ENCODE measurements at regions not wholly inside any gene's neighbourhood (a gene's known extent, or its start where the extent isn't known, plus 50 kb on each side); places are given as distances from the start of the nearest gene placed in this dataset.

- intact Hi-C loops (cut with DNase I) = no loop called here
- Histone ChIP-seq H3K4me3 (no peak overlapping the region), H3K36me3 (no peaks in the 10 kb centered on the region), H3K27me3 (ENCODE audit: low read depth) (no peaks in the 10 kb centered on the region), H3K9me3 (no peaks in the 10 kb centered on the region), H3K4me1 (peaks cover 17% of the 10 kb centered on the region), H3K27ac (no peak overlapping the region)
- DNase-seq (no peak), ATAC-seq (no peak)
- no peak for TF ChIP-seq CTCF (IDR thresholded peaks at IDR 0.05)
Measured at GRCh38 chr9:134228649-134229048, 64.3 kb upstream of the RNU6ATAC start.

GRCh38 chr9:134229466-134230091 lies 65.2 kb upstream of the RNU6ATAC start:
- Histone ChIP-seq H3K36me3 (no peaks in the 10 kb centered on the region), H3K27me3 (ENCODE audit: low read depth) (no peaks in the 10 kb centered on the region), H3K9me3 (no peaks in the 10 kb centered on the region), H3K4me3 (no peak overlapping the region), H3K4me1 (peaks cover 17% of the 10 kb centered on the region), H3K27ac (no peak overlapping the region)
- no peak for TF ChIP-seq CTCF (IDR thresholded peaks at IDR 0.05)
- ATAC-seq (no peak), DNase-seq (no peak)
- intact Hi-C loops (cut with DNase I) = no loop called here

GRCh38 chr9:134230092-134230941 lies 66.0 kb upstream of the RNU6ATAC start:
- no peaks in the 10 kb centered on the region for H3K27me3 ChIP-seq (ENCODE audit: low read depth)
- no peaks in the 10 kb centered on the region for H3K36me3 ChIP-seq
- peak overlapping the region; percentile 36 for H3K27ac ChIP-seq
- TF ChIP-seq CTCF (IDR thresholded peaks at IDR 0.05) = no peak
- H3K4me1 ChIP-seq = peaks cover 17% of the 10 kb centered on the region
- H3K9me3 ChIP-seq = no peaks in the 10 kb centered on the region
- intact Hi-C loops (cut with DNase I) = no loop called here
- DNase-seq (no peak), ATAC-seq (no peak)
- no peak overlapping the region for H3K4me3 ChIP-seq

GRCh38 chr9:134230942-134231325 lies 66.6 kb upstream of the RNU6ATAC start:
- DNase-seq (no peak), ATAC-seq (no peak)
- no peaks in the 10 kb centered on the region for H3K36me3 ChIP-seq
- H3K4me3 ChIP-seq = no peak overlapping the region
- peaks cover 2% of the 10 kb centered on the region for H3K27me3 ChIP-seq (ENCODE audit: low read depth)
- peaks cover 22% of the 10 kb centered on the region for H3K4me1 ChIP-seq
- intact Hi-C loops (cut with DNase I) = no loop called here
- TF ChIP-seq CTCF (IDR thresholded peaks at IDR 0.05) = no peak
- H3K27ac ChIP-seq = peak overlapping the region; percentile 36
- H3K9me3 ChIP-seq = no peaks in the 10 kb centered on the region

GRCh38 chr9:134231330-134231745 lies 67.0 kb upstream of the RNU6ATAC start:
- peaks cover 4% of the 10 kb centered on the region for H3K27me3 ChIP-seq (ENCODE audit: low read depth)
- H3K4me3 ChIP-seq = no peak overlapping the region
- no peaks in the 10 kb centered on the region for H3K9me3 ChIP-seq
- ATAC-seq = no peak
- intact Hi-C loops (cut with DNase I) = no loop called here
- no peak for TF ChIP-seq CTCF (IDR thresholded peaks at IDR 0.05)
- H3K27ac ChIP-seq = peak overlapping the region; percentile 36
- peaks cover 26% of the 10 kb centered on the region for H3K4me1 ChIP-seq
- DNase-seq = no peak
- H3K36me3 ChIP-seq = no peaks in the 10 kb centered on the region

All from lower lobe of right lung (tissue), 2 donors.